H1 (cell line): ENCODE measurements at regions not wholly inside any gene's neighbourhood (a gene's known extent, or its start where the extent isn't known, plus 50 kb on each side); places are given as distances from the start of the nearest gene placed in this dataset.

ENCODE experiments used
- CTCF ChIA-PET: fragments of 300-600 bp; sonication (Branson Sonifier 250); formaldehyde crosslinking; loops from one replicate; lab custom pipeline; 2021; ENCODE audit not compliant: partially characterized antibody; lab: Charles Lee
- POLR2A ChIA-PET: fragments of 300-600 bp; sonication (Branson Sonifier 250); formaldehyde crosslinking; loops from one replicate; lab custom pipeline; 2021; ENCODE audit warnings: inconsistent platforms; ENCODE audit not compliant: partially characterized antibody; lab: Charles Lee
- DNase-seq, 2 experiments: peaks; one replicate each; pipeline versions ENCODE4 v3.0.0 to v3.0.0-alpha.2; 2010 to 2022; ENCODE audit warnings: low spot score in 2 of 2, low read depth in 1 of 2, mixed read lengths in 1 of 2
- FAIRE-seq: peaks from 2 replicates; lab custom pipeline; 2011; peaks lifted over from hg19 to GRCh38; lab: Jason Lieb, UNC
- H2AFZ ChIP-seq: 2 replicates; pipeline ENCODE4 v1.8.1; 2012; ENCODE audit warnings: low read length, inconsistent platforms
- H2AK5ac ChIP-seq: 2 replicates; pipeline ENCODE4 v1.6.1; 2013; ENCODE audit warnings: low read depth, low read length
- H2BK120ac ChIP-seq: replicated peaks from 2 replicates; pipeline ENCODE3; 2013; ENCODE audit warnings: low read depth, low read length, inconsistent platforms
- H2BK12ac ChIP-seq: 2 replicates; pipeline ENCODE4 v1.6.1; 2013; ENCODE audit warnings: low read depth, low read length
- H2BK15ac ChIP-seq: 2 replicates; pipeline ENCODE4 v1.6.1; 2013; ENCODE audit warnings: low read length
- H2BK20ac ChIP-seq: 2 replicates; pipeline ENCODE4 v1.6.1; 2013; ENCODE audit warnings: low read length
- H2BK5ac ChIP-seq: 2 replicates; pipeline ENCODE4 v1.6.1; 2013; ENCODE audit warnings: low read depth, low read length
- H3K14ac ChIP-seq: 2 replicates; pipeline ENCODE4 v1.6.1; 2013; ENCODE audit warnings: inconsistent platforms; ENCODE audit not compliant: insufficient read length
- H3K18ac ChIP-seq: 2 replicates; pipeline ENCODE4 v1.6.1; 2013; ENCODE audit warnings: low read length; ENCODE audit errors: extremely low read depth
- H3K23ac ChIP-seq: 2 replicates; pipeline ENCODE4 v1.6.1; 2013; ENCODE audit warnings: inconsistent platforms; ENCODE audit not compliant: insufficient read length
- H3K23me2 ChIP-seq: 2 replicates; pipeline ENCODE4 v1.6.1; 2013; ENCODE audit warnings: low read depth, low read length
- H3K27ac ChIP-seq: 2 replicates; pipeline ENCODE4 v1.6.1; 2011; ENCODE audit warnings: low read depth, low read length, inconsistent platforms
- H3K27me3 ChIP-seq, 4 experiments: replicated peaks in 1 of 4; 1 replicate in 1 of 4; 2 replicates in 3 of 4; pipeline versions ENCODE4 v1.6.1 to v1.8.1; 2011 to 2013; ENCODE audit warnings: low read length in 3 of 4, mild to moderate bottlenecking in 3 of 4, inconsistent platforms in 2 of 4, mixed read lengths in 2 of 4, moderate library complexity in 1 of 4; ENCODE audit not compliant: control insufficient read depth in 3 of 4, insufficient read depth in 3 of 4; ENCODE audit errors: extremely low read depth in 1 of 4
- H3K36me3 ChIP-seq, 4 experiments: 2 replicates each; pipeline versions ENCODE4 v1.6.1 to v1.8.1; 2011 to 2013; ENCODE audit warnings: mild to moderate bottlenecking in 4 of 4, low read length in 3 of 4, moderate library complexity in 2 of 4, control low read depth in 1 of 4, inconsistent platforms in 1 of 4; ENCODE audit not compliant: insufficient read depth in 4 of 4, control insufficient read depth in 2 of 4
- H3K4ac ChIP-seq: replicated peaks from 2 replicates; pipeline ENCODE3; 2013; ENCODE audit warnings: low read length, low read depth, mixed read lengths, inconsistent platforms; ENCODE audit not compliant: insufficient read length
- H3K4me1 ChIP-seq, 4 experiments: replicated peaks in 1 of 4; 1 replicate in 1 of 4; 2 replicates in 3 of 4; pipeline versions ENCODE4 v1.6.1 to v1.8.1; 2011 to 2013; ENCODE audit warnings: low read length in 3 of 4, inconsistent platforms in 2 of 4, mixed read lengths in 1 of 4; ENCODE audit not compliant: insufficient read depth in 4 of 4, control insufficient read depth in 3 of 4
- H3K4me2 ChIP-seq, 2 experiments: 2 replicates each; pipeline versions ENCODE4 v1.6.1 to v1.8.1; 2011 to 2013; ENCODE audit warnings: low read depth in 2 of 2, low read length in 2 of 2, control low read depth in 1 of 2, inconsistent platforms in 1 of 2, mild to moderate bottlenecking in 1 of 2; ENCODE audit not compliant: insufficient read depth in 1 of 2
- H3K4me3 ChIP-seq, 4 experiments: fragments of 200-600, 300-600 bp in 1 of 4; sonication (generic), shearing (Covaris generic), sonication (Bioruptor Twin) in 1 of 4; 2 replicates each; pipeline versions ENCODE4 v1.5.1 to v1.8.1; 2011 to 2016; ENCODE audit warnings: low read length in 4 of 4, low read depth in 3 of 4, control low read depth in 2 of 4, inconsistent platforms in 2 of 4, mild to moderate bottlenecking in 2 of 4, mixed read lengths in 1 of 4, moderate library complexity in 1 of 4; ENCODE audit not compliant: insufficient read depth in 2 of 4; ENCODE audit errors: extremely low read depth in 1 of 4
- H3K56ac ChIP-seq: replicated peaks from 2 replicates; pipeline ENCODE3; 2013; ENCODE audit warnings: low read depth, mild to moderate bottlenecking, mixed read lengths, low read length, inconsistent platforms; ENCODE audit not compliant: insufficient read length
- H3K79me1 ChIP-seq: 2 replicates; pipeline ENCODE4 v1.6.1; 2013; ENCODE audit warnings: low read depth, low read length, control low read depth
- H3K79me2 ChIP-seq, 2 experiments: 2 replicates each; pipeline versions ENCODE4 v1.6.1 to v1.8.1; 2012 to 2013; ENCODE audit warnings: low read length in 2 of 2, mild to moderate bottlenecking in 2 of 2, inconsistent platforms in 1 of 2; ENCODE audit not compliant: insufficient read depth in 2 of 2, control insufficient read depth in 1 of 2
- H3K9ac ChIP-seq, 4 experiments: replicated peaks in 1 of 4; 1 replicate in 1 of 4; 2 replicates in 3 of 4; pipeline versions ENCODE4 v1.6.1 to v1.8.1; 2011 to 2013; ENCODE audit warnings: low read depth in 3 of 4, low read length in 3 of 4, control low read depth in 2 of 4, mild to moderate bottlenecking in 2 of 4, moderate library complexity in 2 of 4, inconsistent platforms in 1 of 4; ENCODE audit errors: extremely low read depth in 1 of 4
- H3K9me3 ChIP-seq, 2 experiments: 2 replicates each; pipeline versions ENCODE4 v1.6.1 to v1.8.1; 2012 to 2013; ENCODE audit warnings: mild to moderate bottlenecking in 2 of 2, moderate library complexity in 2 of 2, control low read depth in 1 of 2, inconsistent platforms in 1 of 2, low read depth in 1 of 2, low read length in 1 of 2, mixed read lengths in 1 of 2; ENCODE audit not compliant: insufficient read depth in 2 of 2
- H4K20me1 ChIP-seq, 2 experiments: replicated peaks in 1 of 2; 2 replicates each; pipeline versions ENCODE3 to v1.8.1; 2011 to 2013; ENCODE audit warnings: inconsistent platforms in 2 of 2, low read length in 2 of 2, mild to moderate bottlenecking in 1 of 2; ENCODE audit not compliant: insufficient read depth in 2 of 2, control insufficient read depth in 1 of 2
- H4K5ac ChIP-seq: 2 replicates; pipeline ENCODE4 v1.6.1; 2013; ENCODE audit warnings: low read length, low read depth, mixed read lengths, inconsistent platforms; ENCODE audit not compliant: insufficient read length
- H4K8ac ChIP-seq: 2 replicates; pipeline ENCODE4 v1.8.0; 2013; ENCODE audit warnings: mild to moderate bottlenecking, moderate library complexity, low read length, inconsistent platforms; ENCODE audit not compliant: insufficient read depth; ENCODE audit errors: extremely low read depth
- H4K91ac ChIP-seq: replicated peaks from 2 replicates; pipeline ENCODE3; 2013; ENCODE audit warnings: low read length, mixed read lengths, inconsistent platforms; ENCODE audit not compliant: insufficient read length
- ASH2L ChIP-seq: fragments of 200-600, 300-600 bp; sonication (generic); IDR thresholded peaks from one replicate; pipeline ENCODE4 v1.7.1; 2017; ENCODE audit warnings: low read length
- FOSL1 ChIP-seq: IDR thresholded peaks from 2 replicates; pipeline ENCODE4 v1.6.1; 2011; ENCODE audit warnings: mild to moderate bottlenecking, low read depth, low read length, moderate library complexity; ENCODE audit not compliant: insufficient read depth
- HDAC6 ChIP-seq: IDR thresholded peaks from one replicate; pipeline ENCODE4 v1.7.1; 2012; ENCODE audit warnings: low read depth, mild to moderate bottlenecking, inconsistent platforms, low read length, moderate library complexity
- NANOG ChIP-seq: IDR thresholded peaks from 2 replicates; pipeline ENCODE4 v1.6.1; 2011; ENCODE audit warnings: low read length, low read depth, mild to moderate bottlenecking, inconsistent platforms; ENCODE audit not compliant: insufficient read depth, poor library complexity, severe bottlenecking
- POLR2AphosphoS5 ChIP-seq: IDR thresholded peaks from 2 replicates; pipeline ENCODE4 v1.6.1; 2011; ENCODE audit warnings: low read depth, low read length
- RXRA ChIP-seq: IDR thresholded peaks from 2 replicates; pipeline ENCODE4 v1.6.1; 2011; ENCODE audit warnings: low read depth, mild to moderate bottlenecking, low read length, moderate library complexity; ENCODE audit not compliant: insufficient read depth
- SIX5 ChIP-seq: IDR thresholded peaks from 2 replicates; pipeline ENCODE4 v1.6.1; 2011; ENCODE audit warnings: mild to moderate bottlenecking, low read depth, low read length
- SP1 ChIP-seq: IDR thresholded peaks from 2 replicates; pipeline ENCODE4 v1.6.1; 2011; ENCODE audit warnings: low read depth, low read length
- YY1 ChIP-seq: IDR thresholded peaks from 2 replicates; pipeline ENCODE4 v1.6.1; 2011; ENCODE audit warnings: low read depth, mild to moderate bottlenecking, low read length
- WGBS, 2 experiments: shearing (Covaris generic) in 1 of 2; methylation state at CpG; one replicate each; pipeline versions ENCODE4 v1.1.6 to v1.1.7; 2013 to 2015; ENCODE audit warnings: low lambda C conversion rate in 2 of 2, mixed read lengths in 2 of 2, inconsistent platforms in 1 of 2, low coverage in 1 of 2, missing lambda C conversion rate in 1 of 2; ENCODE audit not compliant: insufficient replicate concordance in 2 of 2, insufficient coverage in 1 of 2, insufficient read length in 1 of 2; ENCODE audit errors: extremely low coverage in 1 of 2, missing lambda C conversion rate in 1 of 2; 5-methylcytosine and 5-hydroxymethylcytosine counted together

- no peaks in the 10 kb centered on the region for H4K20me1 ChIP-seq
- H3K9me3 ChIP-seq = peaks cover 17 to 70% of the 10 kb centered on the region in 2 experiments
- H3K36me3 ChIP-seq = no peaks in the 10 kb centered on the region
- no peaks in the 10 kb centered on the region for H3K23me2 ChIP-seq
- H2BK20ac ChIP-seq = no peak overlapping the region
- no peak overlapping the region for H3K9ac ChIP-seq
- H3K79me2 ChIP-seq = no peaks in the 10 kb centered on the region
- H3K27ac ChIP-seq = no peak overlapping the region
- no peak overlapping the region for H3K56ac ChIP-seq
- no peaks in the 10 kb centered on the region for H3K79me1 ChIP-seq
- FAIRE-seq (no peak), DNase-seq (no peak)
- no peak overlapping the region for H3K4me3 ChIP-seq
- H3K4ac ChIP-seq = no peak overlapping the region
- H4K91ac ChIP-seq = no peak overlapping the region
- H2BK15ac ChIP-seq = no peak overlapping the region
- H2BK5ac ChIP-seq = no peak overlapping the region
- no CpG with 5 or more reads among the region's 5 CpGs for WGBS, 2 experiments
- ChIA-PET CTCF (no interaction called here), POLR2A (no interaction called here)
- H2AK5ac ChIP-seq = no peak overlapping the region
- no peaks in the 10 kb centered on the region for H3K4me1 ChIP-seq
- no peak overlapping the region for H3K23ac ChIP-seq
- H4K5ac ChIP-seq = no peak overlapping the region
- TF ChIP-seq NANOG (no peak), ASH2L (no peak), RXRA (no peak), SIX5 (no peak), POLR2AphosphoS5 (no peak), FOSL1 (no peak), HDAC6 (no peak), SP1 (no peak), YY1 (no peak)
- H3K14ac ChIP-seq = no peak overlapping the region
- H3K4me2 ChIP-seq = no peak overlapping the region
- H2AFZ ChIP-seq = no peak overlapping the region
- H2BK120ac ChIP-seq = no peak overlapping the region
- no peak overlapping the region for H4K8ac ChIP-seq
- H2BK12ac ChIP-seq = no peak overlapping the region
- H3K18ac ChIP-seq = no peak overlapping the region
- no peaks in the 10 kb centered on the region for H3K27me3 ChIP-seq
Measured at GRCh38 chrY:8638111-8638510, 699.2 kb upstream of the TSPY4 start.
